Chondrocyte (in vitro differentiated cells): ENCODE measurements at regions not wholly inside any gene's neighbourhood (a gene's known extent, or its start where the extent isn't known, plus 50 kb on each side); places are given as distances from the start of the nearest gene placed in this dataset.

ENCODE experiments used
- DNase-seq: peaks from one replicate; pipeline ENCODE4 v3.0.0; 2021; ENCODE audit warnings: mixed read lengths, low spot score
- H3K27ac Mint-ChIP-seq: one replicate; pipeline ENCODE4 v1.8.0; 2021; ENCODE audit warnings: mild to moderate bottlenecking, moderate library complexity, mixed read lengths; ENCODE audit not compliant: unreplicated experiment
- H3K27me3 Mint-ChIP-seq: 2 replicates; pipeline ENCODE4 v1.8.0; 2021; ENCODE audit warnings: low read depth, mixed read lengths
- H3K36me3 Mint-ChIP-seq: 2 replicates; pipeline ENCODE4 v1.8.0; 2021; ENCODE audit warnings: low read depth, mixed read lengths
- H3K4me1 Mint-ChIP-seq: 2 replicates; pipeline ENCODE4 v1.8.0; 2021; ENCODE audit warnings: low read depth, mild to moderate bottlenecking, mixed read lengths
- H3K4me3 Mint-ChIP-seq: one replicate; pipeline ENCODE4 v1.8.0; 2021; ENCODE audit warnings: mild to moderate bottlenecking, moderate library complexity, mixed read lengths; ENCODE audit not compliant: unreplicated experiment
- H3K9me3 Mint-ChIP-seq: 2 replicates; pipeline ENCODE4 v1.8.0; 2021; ENCODE audit warnings: low read depth, mixed read lengths
- CTCF ChIP-seq: fragments of 200-600 bp; sonication (generic); IDR thresholded peaks from 2 replicates; pipeline ENCODE4 v1.5.0; 2021; ENCODE audit warnings: antibody characterized with exemption, mild to moderate bottlenecking, moderate library complexity

GRCh38 chr12:77439749-77440148, 374.4 kb upstream of the E2F7 start:
- DNase-seq, result no peak
- no peak overlapping the region for H3K27ac Mint-ChIP-seq
- no peaks in the 10 kb centered on the region for H3K9me3 Mint-ChIP-seq
- TF ChIP-seq CTCF, result no peak
- H3K4me3 Mint-ChIP-seq, result no peak overlapping the region
- peaks cover 23% of the 10 kb centered on the region for H3K27me3 Mint-ChIP-seq
- H3K4me1 Mint-ChIP-seq, result no peaks in the 10 kb centered on the region
- H3K36me3 Mint-ChIP-seq, result no peaks in the 10 kb centered on the region

GRCh38 chr12:77438644-77439043, 373.3 kb upstream of the E2F7 start:
- Mint-ChIP-seq H3K4me1 (peaks cover 5% of the 10 kb centered on the region), H3K9me3 (no peaks in the 10 kb centered on the region), H3K27ac (no peak overlapping the region), H3K36me3 (no peaks in the 10 kb centered on the region), H3K4me3 (no peak overlapping the region), H3K27me3 (peaks cover 21% of the 10 kb centered on the region)
- no peak for TF ChIP-seq CTCF
- no peak for DNase-seq

- Mint-ChIP-seq H3K27ac (no peak overlapping the region), H3K27me3 (peaks cover 21% of the 10 kb centered on the region)
Measured at GRCh38 chr12:77437206-77437605, 371.8 kb upstream of the E2F7 start.

GRCh38 chr12:77435446-77436091, 370.2 kb upstream of the E2F7 start:
- Mint-ChIP-seq H3K9me3 (no peaks in the 10 kb centered on the region), H3K4me1 (peaks cover 6% of the 10 kb centered on the region), H3K27ac (no peak overlapping the region), H3K36me3 (no peaks in the 10 kb centered on the region), H3K27me3 (peaks cover 24% of the 10 kb centered on the region), H3K4me3 (no peak overlapping the region)
- no peak for DNase-seq
- no peak for TF ChIP-seq CTCF

More at GRCh38 chr12:77437206-77437605, 371.8 kb upstream of the E2F7 start:
- no peaks in the 10 kb centered on the region for H3K9me3 Mint-ChIP-seq
- TF ChIP-seq CTCF, result no peak
- H3K36me3 Mint-ChIP-seq, result no peaks in the 10 kb centered on the region
- no peak for DNase-seq
- no peak overlapping the region for H3K4me3 Mint-ChIP-seq
- peaks cover 6% of the 10 kb centered on the region for H3K4me1 Mint-ChIP-seq

- Mint-ChIP-seq H3K4me1 (peaks cover 6% of the 10 kb centered on the region), H3K27me3 (peaks cover 18% of the 10 kb centered on the region), H3K27ac (no peak overlapping the region), H3K9me3 (no peaks in the 10 kb centered on the region), H3K36me3 (no peaks in the 10 kb centered on the region), H3K4me3 (no peak overlapping the region)
- TF ChIP-seq CTCF, result no peak
- no peak for DNase-seq
Measured at GRCh38 chr12:77433799-77434198, 368.4 kb upstream of the E2F7 start.
